SJSA1 (cell line): ENCODE measurements at regions not wholly inside any gene's neighbourhood (a gene's known extent, or its start where the extent isn't known, plus 50 kb on each side); places are given as distances from the start of the nearest gene placed in this dataset.
A peak's percentile ranks its signal among the peaks of the same experiment; 100 is the strongest.

Experiments
- DNase-seq, 2 experiments: peaks; one replicate each; pipeline ENCODE4 v3.0.0-alpha.2; 2015 to 2020; ENCODE audit warnings: low spot score in 2 of 2, low read depth in 1 of 2
- H3K27ac ChIP-seq: fragments of 250-450 bp; sonication (Bioruptor Pico); 2 replicates; pipeline ENCODE4 v1.5.1; 2020; ENCODE audit warnings: mild to moderate bottlenecking, moderate library complexity
- H3K27me3 ChIP-seq: fragments of 250-450 bp; sonication (Bioruptor Pico); replicated peaks from 2 replicates; pipeline ENCODE4 v1.5.1; 2020; ENCODE audit warnings: mild to moderate bottlenecking, moderate library complexity
- H3K36me3 ChIP-seq: fragments of 250-450 bp; sonication (Bioruptor Pico); 2 replicates; pipeline ENCODE4 v1.5.1; 2020; ENCODE audit warnings: mild to moderate bottlenecking
- H3K4me1 ChIP-seq: fragments of 250-450 bp; sonication (Bioruptor Pico); replicated peaks from 2 replicates; pipeline ENCODE4 v1.6.1; 2021; ENCODE audit warnings: mild to moderate bottlenecking
- H3K4me3 ChIP-seq: fragments of 250-450 bp; sonication (Bioruptor Pico); 2 replicates; pipeline ENCODE4 v1.5.1; 2020; ENCODE audit warnings: mild to moderate bottlenecking
- H3K9me3 ChIP-seq: fragments of 250-450 bp; sonication (Bioruptor Pico); replicated peaks from 2 replicates; pipeline ENCODE4 v1.5.1; 2020; ENCODE audit warnings: mild to moderate bottlenecking

DNA sequence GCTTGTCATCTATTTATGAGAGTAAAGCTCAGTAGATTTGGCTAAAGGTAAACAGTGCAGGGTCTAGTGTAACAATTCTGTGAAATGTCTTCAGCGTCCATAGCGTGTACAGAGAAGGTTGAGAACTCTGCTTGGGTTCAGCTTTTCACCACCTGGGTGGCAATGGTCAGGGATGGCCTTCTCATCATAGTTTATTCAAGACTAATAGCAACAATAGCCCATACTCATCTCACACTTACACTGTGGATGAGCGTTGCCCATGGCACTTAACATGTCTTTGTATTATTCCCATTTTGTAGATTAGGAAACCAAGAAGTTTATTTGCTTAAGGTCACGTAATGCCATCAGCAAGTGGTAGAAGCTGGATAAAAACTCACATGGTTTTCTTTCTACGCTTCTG lies 106.8 kb upstream of the RND3 start:
- H3K27ac ChIP-seq = 0 out of 2 replicates have a peak overlapping the region, but pooled peaks have one; percentile 72

DNA sequence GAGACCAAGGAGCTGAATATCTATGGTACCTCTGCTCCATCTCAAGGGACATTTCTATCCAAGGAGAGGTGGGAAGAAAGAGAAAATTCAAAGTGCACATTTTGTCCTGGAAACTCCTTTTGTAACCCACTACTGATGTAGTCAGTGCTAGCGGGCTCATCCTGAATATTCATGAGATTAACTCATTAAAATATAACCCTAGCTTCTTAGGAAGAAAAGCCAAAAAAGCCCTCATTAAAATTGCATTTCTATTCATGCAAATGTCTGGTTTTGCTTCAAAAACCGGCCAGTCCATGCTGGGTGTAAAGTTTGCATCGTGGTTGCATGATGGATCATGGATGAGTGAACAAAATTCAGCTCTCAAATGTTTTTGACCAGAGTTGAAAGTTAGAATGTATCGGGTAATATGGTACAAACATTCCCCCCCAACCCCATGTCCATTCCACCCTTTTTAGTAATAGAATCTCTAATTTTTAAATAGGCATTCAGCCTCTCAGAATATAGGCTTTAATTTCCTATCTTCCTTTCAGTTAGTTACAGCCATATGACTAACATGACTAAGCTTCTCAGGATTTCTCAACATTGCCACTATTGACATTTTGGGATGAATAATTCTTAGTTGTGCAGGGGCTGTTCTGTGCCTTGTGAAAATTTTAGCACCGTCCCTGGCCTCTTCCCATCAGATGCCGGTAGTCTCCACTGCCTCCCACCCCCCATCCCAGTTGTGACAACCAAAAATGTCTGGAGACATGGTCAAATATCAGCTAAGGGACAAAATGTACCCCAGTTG lies 104.2 kb upstream of the RND3 start:
- Histone ChIP-seq H3K27ac (peak overlapping the region; percentile 53), H3K4me1 (peaks cover 59% of the 10 kb centered on the region), H3K27me3 (no peaks in the 10 kb centered on the region)

More for the DNA sequence above, 106.8 kb upstream of the RND3 start:
- DNase-seq = peak; percentile 58 to 65
- Histone ChIP-seq H3K9me3 (no peaks in the 10 kb centered on the region), H3K27me3 (no peaks in the 10 kb centered on the region), H3K4me1 (peaks cover 58% of the 10 kb centered on the region), H3K36me3 (no peaks in the 10 kb centered on the region), H3K4me3 (no peak overlapping the region)

DNA sequence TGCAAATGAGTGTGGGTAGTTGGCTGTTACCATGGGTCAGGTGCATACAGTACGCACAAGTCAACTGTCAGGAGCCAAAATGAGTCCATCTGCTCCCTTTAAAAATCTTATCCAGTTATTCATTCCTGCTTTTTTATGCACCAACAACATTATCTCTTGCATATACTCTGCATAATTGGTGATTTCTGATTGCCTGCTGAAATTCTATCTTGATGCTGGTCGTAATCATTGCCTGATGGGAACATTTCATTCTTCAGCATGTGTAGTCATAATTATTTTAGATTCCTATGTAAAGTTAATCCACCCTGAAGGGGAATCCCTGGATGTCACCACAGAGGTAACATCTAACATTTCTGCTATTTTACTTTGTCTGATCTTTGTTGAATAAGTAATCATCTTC lies 102.2 kb upstream of the RND3 start:
- no peak for DNase-seq
- H3K36me3 ChIP-seq = no peaks in the 10 kb centered on the region
- peaks cover 57% of the 10 kb centered on the region for H3K4me1 ChIP-seq
- no peak overlapping the region for H3K4me3 ChIP-seq
- no peak overlapping the region for H3K27ac ChIP-seq
- no peaks in the 10 kb centered on the region for H3K9me3 ChIP-seq
- no peaks in the 10 kb centered on the region for H3K27me3 ChIP-seq

More for the DNA sequence above, 104.2 kb upstream of the RND3 start:
- peak in 1 of 2 experiments; percentile 46 for DNase-seq
- no peaks in the 10 kb centered on the region for H3K9me3 ChIP-seq
- no peak overlapping the region for H3K4me3 ChIP-seq
- no peaks in the 10 kb centered on the region for H3K36me3 ChIP-seq

DNA sequence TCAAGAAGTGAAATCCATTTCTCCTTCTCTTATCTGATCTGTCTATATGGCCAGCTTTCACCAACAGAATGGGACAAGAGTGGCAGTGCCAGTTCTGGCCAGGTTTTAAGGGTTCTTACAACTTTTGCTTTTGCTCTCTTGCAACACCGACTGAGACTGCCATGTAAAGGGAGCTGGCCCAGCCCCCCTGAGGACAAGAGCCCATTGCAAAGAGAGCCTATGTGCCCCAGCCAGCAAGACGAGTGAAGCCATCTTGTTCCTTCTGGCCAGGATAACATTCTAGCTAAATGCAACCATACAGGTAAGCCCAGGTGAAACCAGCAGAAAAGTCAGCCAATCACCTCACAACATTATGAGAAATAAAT lies 101.0 kb upstream of the RND3 start:
- Histone ChIP-seq H3K27me3 (no peaks in the 10 kb centered on the region), H3K27ac (no peak overlapping the region), H3K4me1 (peaks cover 45% of the 10 kb centered on the region), H3K36me3 (no peaks in the 10 kb centered on the region), H3K9me3 (no peaks in the 10 kb centered on the region), H3K4me3 (no peak overlapping the region)
- DNase-seq = no peak

DNA sequence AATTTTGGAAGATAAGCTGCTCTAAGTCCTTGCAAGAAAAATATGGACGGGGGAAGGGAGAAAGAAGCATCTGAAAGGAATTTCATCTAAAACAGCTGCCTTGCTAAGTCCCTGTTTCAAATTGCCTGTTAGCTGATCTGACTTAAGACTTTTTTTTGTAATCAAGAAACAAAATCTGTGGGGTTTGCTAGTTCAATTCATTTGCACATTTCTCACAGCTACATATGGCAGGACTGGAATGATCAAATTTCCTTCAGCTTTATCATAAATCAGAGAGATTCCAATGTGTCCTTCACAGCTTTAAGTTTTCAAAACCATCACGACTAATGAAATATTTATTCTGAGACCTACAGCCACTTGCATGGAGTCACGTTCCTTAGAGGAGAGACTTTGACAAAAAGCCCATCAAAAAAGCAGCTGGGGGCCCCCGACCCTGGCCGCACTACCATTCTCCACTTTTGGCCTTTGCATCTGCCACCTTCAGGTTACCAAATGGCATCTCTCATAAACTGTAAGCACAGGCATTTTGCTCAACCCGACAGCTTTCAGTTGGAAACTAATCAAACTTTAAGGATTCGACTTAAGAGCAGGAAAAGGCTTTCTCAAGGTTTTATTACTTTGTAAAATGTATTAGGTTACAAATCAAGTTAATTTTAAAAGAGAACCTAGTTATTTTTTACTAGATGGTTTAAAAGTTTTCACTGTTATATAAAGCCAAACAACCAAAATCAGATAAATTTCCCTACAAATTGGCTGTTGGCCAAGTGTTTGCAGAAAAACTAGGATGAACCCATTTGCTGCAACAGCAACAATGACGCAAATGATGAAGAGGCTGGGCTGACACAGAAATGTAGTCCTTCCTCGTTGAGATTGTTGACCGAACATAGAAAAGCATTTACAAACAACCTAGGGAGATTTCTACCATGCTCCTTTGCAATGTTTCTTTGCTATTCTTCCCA lies 100.4 kb upstream of the RND3 start:
- no peak overlapping the region for H3K4me3 ChIP-seq
- no peaks in the 10 kb centered on the region for H3K9me3 ChIP-seq
- peaks cover 45% of the 10 kb centered on the region for H3K4me1 ChIP-seq
- H3K36me3 ChIP-seq = no peaks in the 10 kb centered on the region
- H3K27me3 ChIP-seq = no peaks in the 10 kb centered on the region
- DNase-seq = no peak
- peak overlapping the region; percentile 55 for H3K27ac ChIP-seq

DNA sequence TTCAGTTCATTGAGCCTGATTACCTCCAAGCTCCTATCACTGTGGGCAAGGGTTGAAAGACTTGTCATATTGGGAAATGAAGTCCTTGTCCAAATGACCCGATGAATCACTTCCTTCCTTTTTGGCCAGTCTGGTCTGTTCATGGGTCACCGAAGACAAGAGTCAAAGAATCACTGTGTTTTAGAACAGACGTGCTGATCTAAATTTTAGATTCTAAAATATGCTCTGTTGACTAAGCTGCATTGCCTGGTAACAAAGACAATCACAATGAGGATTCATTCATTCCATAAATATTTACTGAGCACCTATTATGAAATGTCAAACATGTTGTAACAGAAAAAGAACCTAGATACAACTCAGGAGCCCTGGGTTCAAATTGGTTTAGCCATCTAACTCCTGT lies 99.4 kb upstream of the RND3 start:
- Histone ChIP-seq H3K9me3 (no peaks in the 10 kb centered on the region), H3K4me3 (no peak overlapping the region), H3K36me3 (no peaks in the 10 kb centered on the region), H3K27ac (peak overlapping the region; percentile 55), H3K4me1 (peaks cover 43% of the 10 kb centered on the region), H3K27me3 (no peaks in the 10 kb centered on the region)
- DNase-seq = peak in 1 of 2 experiments; percentile 38

DNA sequence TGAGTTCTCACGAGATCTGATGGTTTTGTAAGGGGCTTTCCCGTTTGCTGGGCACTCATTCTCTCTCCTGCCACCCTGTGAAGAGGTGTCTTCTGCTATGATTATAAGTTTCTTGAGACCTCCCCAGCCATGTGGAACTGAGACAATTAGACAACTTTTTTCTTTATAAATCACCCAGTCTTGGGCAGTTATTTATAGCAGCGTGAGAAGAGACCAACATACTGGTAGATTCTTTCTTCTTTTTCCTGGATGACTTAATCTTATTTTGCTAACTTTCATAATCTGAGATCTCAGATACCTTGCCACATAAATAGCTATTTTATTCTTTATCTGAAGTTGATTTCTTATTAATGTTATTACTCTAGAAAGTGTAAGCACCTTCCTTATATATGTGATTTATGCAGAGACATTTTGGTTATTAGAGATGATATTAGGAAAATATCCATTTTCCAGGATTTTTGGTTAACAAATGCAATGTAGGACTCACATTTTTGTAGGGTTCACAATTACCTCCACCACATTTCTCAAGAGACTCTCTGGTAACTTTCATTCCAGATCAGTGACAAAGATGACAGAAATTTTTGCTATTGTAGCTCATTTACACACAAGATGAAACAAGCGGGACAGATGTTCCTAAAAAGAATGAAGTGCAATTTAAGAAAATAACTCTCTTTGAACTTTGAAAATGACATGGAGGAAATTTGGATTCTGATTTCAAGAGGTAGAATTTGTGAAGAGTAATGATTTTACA lies 97.9 kb upstream of the RND3 start:
- H3K9me3 ChIP-seq = 0 out of 2 replicates have a peak, but pooled peaks cover 2% of the 10 kb centered on the region
- no peaks in the 10 kb centered on the region for H3K27me3 ChIP-seq
- DNase-seq = no peak
- no peak overlapping the region for H3K4me3 ChIP-seq
- H3K36me3 ChIP-seq = no peaks in the 10 kb centered on the region
- H3K4me1 ChIP-seq = peaks cover 41% of the 10 kb centered on the region
- peak overlapping the region; percentile 14; the same call in 1 of the 2 replicates for H3K27ac ChIP-seq

DNA sequence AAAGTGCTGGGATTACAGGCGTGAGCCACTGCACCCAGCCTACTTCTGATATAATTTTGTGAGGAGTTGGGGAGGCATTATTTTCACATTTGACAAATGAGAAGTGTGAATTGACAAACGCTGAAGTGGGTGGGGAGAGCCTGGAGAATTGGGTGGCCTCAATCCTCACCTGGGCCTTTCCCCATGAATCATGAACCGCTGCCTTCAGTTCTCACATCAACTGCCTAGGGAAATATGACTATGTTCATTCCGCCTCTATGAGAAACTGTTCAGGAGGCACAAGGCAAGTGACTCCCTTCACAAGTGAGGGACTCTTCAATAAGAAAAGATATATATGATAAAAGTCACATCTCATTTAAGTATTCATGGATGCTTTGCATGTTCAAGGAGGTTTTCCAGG lies 96.6 kb upstream of the RND3 start:
- no peak for DNase-seq
- peaks cover 41% of the 10 kb centered on the region for H3K4me1 ChIP-seq

DNA sequence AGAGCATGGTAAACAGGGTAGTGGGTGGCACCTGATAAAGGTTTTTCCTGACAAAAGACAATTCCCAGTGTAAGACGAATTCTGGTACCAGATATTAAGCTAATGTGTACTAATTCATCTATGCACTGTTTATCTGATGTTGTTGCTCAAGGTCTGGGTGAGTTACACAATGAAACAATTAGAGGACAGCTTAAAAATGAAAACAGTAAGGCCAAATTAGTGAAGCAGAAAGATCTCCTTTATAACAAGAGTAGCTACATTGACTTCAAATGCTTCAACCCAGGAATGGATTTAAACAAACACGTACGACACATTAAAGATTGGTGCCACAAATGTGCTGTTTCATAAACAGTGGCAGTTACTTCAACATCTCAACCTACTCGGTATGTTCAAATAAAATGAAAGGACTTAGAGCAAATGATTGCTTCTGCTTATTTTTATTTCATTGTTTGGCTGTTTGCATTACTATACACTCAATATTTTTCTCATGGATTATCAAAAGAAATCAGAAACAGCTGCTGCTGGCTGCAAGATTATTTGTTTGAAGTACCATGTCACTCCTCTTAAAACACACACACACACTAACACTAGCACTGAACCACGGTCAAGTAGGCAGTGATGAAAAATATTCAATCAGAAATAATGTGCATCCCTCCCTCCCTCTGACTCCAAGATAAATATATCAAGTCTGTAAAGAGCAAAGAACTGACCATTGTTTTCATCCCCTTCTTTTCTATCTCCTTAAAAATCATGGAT lies 94.4 kb upstream of the RND3 start:
- Histone ChIP-seq H3K27ac (no peak overlapping the region), H3K27me3 (no peaks in the 10 kb centered on the region), H3K4me1 (peaks cover 32% of the 10 kb centered on the region), H3K4me3 (no peak overlapping the region), H3K9me3 (peaks cover 11% of the 10 kb centered on the region; the same call in 1 of the 2 replicates), H3K36me3 (no peaks in the 10 kb centered on the region)
- DNase-seq = no peak

More for the DNA sequence above, 96.6 kb upstream of the RND3 start:
- no peaks in the 10 kb centered on the region for H3K36me3 ChIP-seq
- H3K4me3 ChIP-seq = no peak overlapping the region
- peaks cover 5% of the 10 kb centered on the region; the same call in 1 of the 2 replicates for H3K9me3 ChIP-seq
- no peak overlapping the region for H3K27ac ChIP-seq
- H3K27me3 ChIP-seq = no peaks in the 10 kb centered on the region

DNA sequence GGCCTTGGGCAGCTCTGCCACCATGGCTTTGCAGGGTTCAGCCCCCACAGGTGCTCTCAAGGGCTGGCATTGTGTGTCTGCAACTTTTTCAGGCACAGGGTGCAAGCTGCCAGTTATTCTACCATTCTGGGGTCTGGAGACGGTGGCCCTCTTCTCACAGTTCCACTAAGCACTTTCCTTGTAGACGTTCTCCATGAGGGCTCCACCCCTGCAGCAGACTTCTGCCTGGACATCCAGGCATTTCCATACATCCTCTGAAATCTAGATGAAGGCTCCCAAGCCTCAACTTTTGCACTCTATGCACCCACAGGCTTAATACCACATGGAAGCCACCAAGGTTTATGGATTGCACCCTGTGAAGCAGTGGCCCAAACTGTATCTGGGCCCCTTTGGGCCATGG lies 91.0 kb upstream of the RND3 start:
- Histone ChIP-seq H3K36me3 (no peaks in the 10 kb centered on the region), H3K4me1 (peaks cover 19% of the 10 kb centered on the region), H3K9me3 (peaks cover 11% of the 10 kb centered on the region; the same call in 1 of the 2 replicates), H3K27me3 (no peaks in the 10 kb centered on the region), H3K27ac (no peak overlapping the region), H3K4me3 (no peak overlapping the region)
- DNase-seq = no peak

DNA sequence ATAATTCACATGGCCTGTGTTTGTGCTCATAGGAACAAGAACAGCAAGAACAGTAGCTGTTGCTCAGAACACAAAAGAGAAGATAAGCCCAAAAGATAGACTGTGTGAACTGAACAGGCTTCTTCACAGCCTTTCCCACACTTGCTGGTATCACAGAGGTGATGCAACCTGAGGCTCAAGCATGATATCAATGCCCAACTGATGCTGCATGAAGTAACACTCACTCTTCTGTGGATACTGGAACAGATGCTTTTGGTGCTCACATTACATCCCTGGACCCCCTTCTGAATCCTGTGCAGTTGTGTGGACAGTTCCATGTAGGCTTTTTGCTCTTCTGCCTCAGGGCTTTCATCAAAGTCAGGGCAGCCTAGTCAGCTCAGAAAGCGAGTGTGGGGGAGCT lies 88.4 kb upstream of the RND3 start:
- Histone ChIP-seq H3K4me1 (peaks cover 32% of the 10 kb centered on the region), H3K4me3 (no peak overlapping the region), H3K27me3 (no peaks in the 10 kb centered on the region), H3K27ac (no peak overlapping the region), H3K36me3 (no peaks in the 10 kb centered on the region), H3K9me3 (peaks cover 9% of the 10 kb centered on the region; the same call in 1 of the 2 replicates)
- DNase-seq = no peak

DNA sequence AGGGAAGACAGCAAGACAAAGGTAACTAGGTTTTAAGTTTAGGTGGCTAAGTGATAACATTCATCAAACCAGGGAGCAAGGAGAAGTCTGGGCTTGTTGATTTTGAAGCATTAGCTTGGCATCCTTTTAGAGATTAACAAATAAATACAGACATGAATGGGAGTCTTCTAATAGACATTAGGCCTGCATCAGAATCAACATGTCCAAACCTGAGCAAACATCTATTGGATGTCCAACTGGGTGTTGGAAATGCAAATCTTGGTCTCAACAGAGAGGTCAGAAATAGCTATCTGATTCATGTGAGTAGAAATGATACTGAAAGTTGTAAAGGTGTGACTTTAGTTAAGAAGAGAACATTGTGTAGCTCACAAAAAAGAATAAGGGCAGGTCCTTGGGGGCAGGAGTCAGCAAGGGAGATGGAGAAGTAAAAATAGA lies 85.5 kb upstream of the RND3 start:
- no peak overlapping the region for H3K4me3 ChIP-seq
- H3K27ac ChIP-seq = no peak overlapping the region
- H3K4me1 ChIP-seq = peaks cover 52% of the 10 kb centered on the region
- no peaks in the 10 kb centered on the region for H3K9me3 ChIP-seq
- H3K36me3 ChIP-seq = no peaks in the 10 kb centered on the region
- no peak for DNase-seq
- H3K27me3 ChIP-seq = no peaks in the 10 kb centered on the region
